WERI-Rb-1 (cell line): ENCODE measurements at regions not wholly inside any gene's neighbourhood (a gene's known extent, or its start where the extent isn't known, plus 50 kb on each side); places are given as distances from the start of the nearest gene placed in this dataset.

Experiments
- DNase-seq: peaks from one replicate; pipeline ENCODE4 v3.0.0-alpha.2; 2020
- H3K27ac ChIP-seq: fragments of 250-450 bp; sonication (Bioruptor Pico); 2 replicates; pipeline ENCODE4 v1.5.1; 2020; ENCODE audit warnings: mild to moderate bottlenecking, moderate library complexity
- H3K27me3 ChIP-seq: fragments of 250-450 bp; sonication (Bioruptor Pico); 2 replicates; pipeline ENCODE4 v1.5.1; 2021; ENCODE audit warnings: mild to moderate bottlenecking, low read depth, moderate library complexity; ENCODE audit not compliant: insufficient read depth, severe bottlenecking
- H3K36me3 ChIP-seq: fragments of 250-450 bp; sonication (Bioruptor Pico); 2 replicates; pipeline ENCODE4 v1.5.1; 2020; ENCODE audit warnings: mild to moderate bottlenecking, moderate library complexity
- H3K4me3 ChIP-seq: 2 replicates; pipeline ENCODE4 v1.5.1; 2011; ENCODE audit warnings: low read depth, mild to moderate bottlenecking, control low read depth, low read length
- H3K9me3 ChIP-seq: fragments of 250-450 bp; sonication (Bioruptor Pico); 2 replicates; pipeline ENCODE4 v1.5.1; 2021; ENCODE audit warnings: mild to moderate bottlenecking, moderate library complexity; ENCODE audit not compliant: severe bottlenecking
- CTCF ChIP-seq: IDR thresholded peaks from 2 replicates; pipeline ENCODE4 v1.5.1; 2011; ENCODE audit warnings: low read depth, mild to moderate bottlenecking, control low read depth, inconsistent platforms, low read length

- TF ChIP-seq CTCF: no peak
- no peaks in the 10 kb centered on the region for H3K27me3 ChIP-seq
- H3K4me3 ChIP-seq: no peak overlapping the region
- DNase-seq: no peak
- no peaks in the 10 kb centered on the region for H3K9me3 ChIP-seq
- H3K27ac ChIP-seq: no peak overlapping the region
- no peaks in the 10 kb centered on the region for H3K36me3 ChIP-seq
Observed at GRCh38 chr12:72189266-72189665, 82.9 kb upstream of the TRHDE start.

GRCh38 chr12:72191761-72192160, 80.4 kb upstream of the TRHDE start:
- Histone ChIP-seq H3K27ac (no peak overlapping the region), H3K27me3 (no peaks in the 10 kb centered on the region), H3K4me3 (no peak overlapping the region), H3K9me3 (no peaks in the 10 kb centered on the region), H3K36me3 (no peaks in the 10 kb centered on the region)
- no peak for DNase-seq
- no peak for TF ChIP-seq CTCF

GRCh38 chr12:72197790-72198189, 74.4 kb upstream of the TRHDE start:
- DNase-seq: no peak
- no peaks in the 10 kb centered on the region for H3K27me3 ChIP-seq
- H3K9me3 ChIP-seq: no peaks in the 10 kb centered on the region
- no peak overlapping the region for H3K4me3 ChIP-seq
- no peak for TF ChIP-seq CTCF
- no peak overlapping the region for H3K27ac ChIP-seq
- no peaks in the 10 kb centered on the region for H3K36me3 ChIP-seq

GRCh38 chr12:72201457-72201856, 70.7 kb upstream of the TRHDE start:
- no peak for TF ChIP-seq CTCF
- Histone ChIP-seq H3K27ac (no peak overlapping the region), H3K36me3 (no peaks in the 10 kb centered on the region), H3K4me3 (no peak overlapping the region), H3K27me3 (no peaks in the 10 kb centered on the region), H3K9me3 (no peaks in the 10 kb centered on the region)
- no peak for DNase-seq

GRCh38 chr12:72203764-72204335, 68.3 kb upstream of the TRHDE start:
- no peaks in the 10 kb centered on the region for H3K36me3 ChIP-seq
- H3K9me3 ChIP-seq: no peaks in the 10 kb centered on the region
- no peak for DNase-seq
- no peak overlapping the region for H3K27ac ChIP-seq
- no peak for TF ChIP-seq CTCF
- H3K4me3 ChIP-seq: no peak overlapping the region
- H3K27me3 ChIP-seq: no peaks in the 10 kb centered on the region

- Histone ChIP-seq H3K27me3 (no peaks in the 10 kb centered on the region), H3K27ac (peak overlapping the region; percentile 75), H3K9me3 (no peaks in the 10 kb centered on the region), H3K4me3 (no peak overlapping the region), H3K36me3 (no peaks in the 10 kb centered on the region)
- no peak for TF ChIP-seq CTCF
- DNase-seq: no peak
Observed at GRCh38 chr12:72207079-72207478, 65.1 kb upstream of the TRHDE start.
